ENCODE measurements at regions not wholly inside any gene's neighbourhood (a gene's known extent, or its start where the extent isn't known, plus 50 kb on each side); places are given as distances from the start of the nearest gene placed in this dataset.

DNA sequence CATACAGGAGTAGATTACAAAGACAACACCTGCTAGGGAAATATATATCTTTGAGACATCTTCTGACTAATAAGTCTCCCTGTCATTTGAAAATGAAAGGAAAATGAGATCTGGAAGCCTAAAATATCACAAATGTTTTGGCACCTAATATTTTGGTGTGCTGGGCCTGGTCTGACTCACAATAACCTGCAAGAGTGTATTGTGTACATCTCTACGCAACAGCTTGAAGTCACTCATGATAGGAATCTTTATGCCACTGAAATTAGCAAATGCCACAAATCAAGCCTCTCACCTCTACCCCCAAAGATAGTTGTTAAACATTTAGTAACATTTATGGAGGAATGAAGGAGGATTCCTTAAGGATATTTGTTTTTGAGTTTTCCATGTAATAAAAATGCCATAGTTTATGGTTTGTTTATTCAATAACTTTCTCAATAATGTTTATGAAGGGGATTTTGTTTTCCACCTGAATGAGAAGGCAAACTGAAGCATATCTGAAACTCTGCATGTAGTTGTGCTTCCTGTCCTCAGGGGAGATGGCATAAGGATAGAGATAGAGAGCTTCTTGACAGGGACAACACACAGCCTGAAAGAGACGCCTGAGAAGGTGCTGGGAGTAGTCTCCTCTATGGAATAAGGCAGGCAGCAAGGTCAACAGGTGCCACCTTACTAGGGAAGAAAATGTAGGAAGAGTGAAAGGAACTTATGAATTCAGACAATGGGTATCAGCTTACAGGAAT, 197.4 kb downstream of the AHR start:
- H3K9me3 Mint-ChIP-seq = no peaks in the 10 kb centered on the region
- peaks cover 4% of the 10 kb centered on the region for H3K27me3 Mint-ChIP-seq (ENCODE audit: low read depth)
- no peak overlapping the region for H3K4me3 Mint-ChIP-seq
- H3K27ac Mint-ChIP-seq = no peak overlapping the region
- no peaks in the 10 kb centered on the region for H3K36me3 Mint-ChIP-seq (ENCODE audit: low read depth)
- TF ChIP-seq, protein P1, sequence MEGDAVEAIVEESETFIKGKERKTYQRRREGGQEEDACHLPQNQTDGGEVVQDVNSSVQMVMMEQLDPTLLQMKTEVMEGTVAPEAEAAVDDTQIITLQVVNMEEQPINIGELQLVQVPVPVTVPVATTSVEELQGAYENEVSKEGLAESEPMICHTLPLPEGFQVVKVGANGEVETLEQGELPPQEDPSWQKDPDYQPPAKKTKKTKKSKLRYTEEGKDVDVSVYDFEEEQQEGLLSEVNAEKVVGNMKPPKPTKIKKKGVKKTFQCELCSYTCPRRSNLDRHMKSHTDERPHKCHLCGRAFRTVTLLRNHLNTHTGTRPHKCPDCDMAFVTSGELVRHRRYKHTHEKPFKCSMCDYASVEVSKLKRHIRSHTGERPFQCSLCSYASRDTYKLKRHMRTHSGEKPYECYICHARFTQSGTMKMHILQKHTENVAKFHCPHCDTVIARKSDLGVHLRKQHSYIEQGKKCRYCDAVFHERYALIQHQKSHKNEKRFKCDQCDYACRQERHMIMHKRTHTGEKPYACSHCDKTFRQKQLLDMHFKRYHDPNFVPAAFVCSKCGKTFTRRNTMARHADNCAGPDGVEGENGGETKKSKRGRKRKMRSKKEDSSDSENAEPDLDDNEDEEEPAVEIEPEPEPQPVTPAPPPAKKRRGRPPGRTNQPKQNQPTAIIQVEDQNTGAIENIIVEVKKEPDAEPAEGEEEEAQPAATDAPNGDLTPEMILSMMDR (IDR thresholded peaks at IDR 0.05; ENCODE audit: unreplicated experiment in 3 of 3) = no peak
- peaks cover 5% of the 10 kb centered on the region for H3K4me1 Mint-ChIP-seq

DNA sequence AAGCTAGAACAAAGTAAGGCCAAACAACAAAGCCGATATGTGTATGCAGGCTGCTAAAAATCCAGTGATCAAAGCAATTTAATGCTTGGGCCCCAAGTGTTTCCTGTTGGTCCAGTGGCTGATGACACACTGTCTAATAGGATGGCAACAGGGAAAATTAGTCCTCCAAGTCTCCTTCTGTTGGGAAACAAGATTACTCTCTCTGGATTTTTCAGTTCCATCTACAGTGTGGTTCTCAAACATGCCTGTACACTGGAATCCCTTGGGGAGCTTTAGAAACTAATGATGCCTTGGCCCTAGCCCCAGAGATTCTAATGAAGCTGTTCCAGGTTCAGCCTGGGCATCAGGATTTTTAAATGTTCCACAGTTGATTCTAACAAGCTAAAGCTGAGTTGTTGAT, 198.7 kb downstream of the AHR start:
- Mint-ChIP-seq H3K4me1 (peaks cover 11% of the 10 kb centered on the region), H3K9me3 (no peaks in the 10 kb centered on the region), H3K27ac (no peak overlapping the region), H3K36me3 (ENCODE audit: low read depth) (no peaks in the 10 kb centered on the region), H3K27me3 (ENCODE audit: low read depth) (peaks cover 4% of the 10 kb centered on the region), H3K4me3 (no peak overlapping the region)
- TF ChIP-seq, protein P1 (IDR thresholded peaks at IDR 0.05; ENCODE audit: unreplicated experiment in 3 of 3) = no peak

DNA sequence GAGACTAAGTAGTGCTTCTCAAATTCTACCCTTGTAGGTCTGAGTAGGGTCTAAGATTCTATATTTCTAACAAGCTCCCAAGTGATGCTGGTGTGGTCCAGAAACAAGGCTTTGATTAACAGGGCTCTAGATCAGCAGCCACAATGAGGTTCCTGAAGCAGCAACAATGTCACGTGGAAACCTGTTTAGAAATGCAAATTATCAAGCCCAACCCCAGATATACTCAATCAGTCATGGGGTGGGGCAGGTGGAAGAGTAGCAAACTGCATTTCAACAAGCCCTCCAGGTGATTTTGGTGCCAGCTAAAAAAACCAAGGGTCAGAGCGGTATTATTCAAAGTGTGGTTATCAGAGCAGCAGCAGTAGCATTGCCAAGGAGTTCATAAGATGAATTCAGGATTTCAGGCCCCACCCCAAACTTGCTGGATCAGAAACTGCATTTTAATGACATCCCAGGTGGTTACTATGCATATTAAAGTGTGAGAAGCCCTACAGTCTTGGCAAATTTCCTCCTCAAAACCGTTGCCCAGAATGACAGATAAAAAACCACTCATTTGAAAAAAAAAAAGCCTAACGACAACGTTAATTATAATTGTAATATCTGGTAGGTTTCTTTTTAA, 199.2 kb downstream of the AHR start:
- peaks cover 12% of the 10 kb centered on the region for H3K4me1 Mint-ChIP-seq
- H3K36me3 Mint-ChIP-seq (ENCODE audit: low read depth) = no peaks in the 10 kb centered on the region
- TF ChIP-seq, protein P1 (IDR thresholded peaks at IDR 0.05; ENCODE audit: unreplicated experiment in 3 of 3) = no peak

DNA sequence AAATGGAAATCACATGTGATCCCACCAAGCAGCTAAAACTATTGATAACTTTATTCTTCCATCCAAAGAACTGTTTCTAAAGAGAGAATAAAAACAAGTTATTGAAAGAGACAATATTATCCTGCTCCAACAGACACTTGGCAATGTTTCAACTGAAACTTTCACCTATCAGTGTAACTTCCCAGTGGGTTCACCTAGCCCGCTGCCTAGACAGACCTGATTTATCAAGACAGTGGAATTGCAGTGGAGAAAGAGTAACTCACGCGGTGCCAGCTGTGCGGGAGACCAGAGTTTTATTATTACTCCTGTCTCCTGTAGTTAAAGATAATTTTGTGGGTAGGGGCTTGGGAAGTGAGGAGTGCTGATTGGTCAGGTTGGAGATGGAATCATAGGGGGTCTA, 199.8 kb downstream of the AHR start:
- TF ChIP-seq, protein P1 (IDR thresholded peaks at IDR 0.05; ENCODE audit: unreplicated experiment in 3 of 3) = no peak
- no peak overlapping the region for H3K27ac Mint-ChIP-seq
- H3K36me3 Mint-ChIP-seq (ENCODE audit: low read depth) = no peaks in the 10 kb centered on the region
- peaks cover 4% of the 10 kb centered on the region for H3K27me3 Mint-ChIP-seq (ENCODE audit: low read depth)
- H3K4me1 Mint-ChIP-seq = peaks cover 12% of the 10 kb centered on the region
- H3K9me3 Mint-ChIP-seq = no peaks in the 10 kb centered on the region
- H3K4me3 Mint-ChIP-seq = no peak overlapping the region

More for the DNA sequence above, 199.2 kb downstream of the AHR start:
- Mint-ChIP-seq H3K27me3 (ENCODE audit: low read depth) (peaks cover 4% of the 10 kb centered on the region), H3K4me3 (no peak overlapping the region), H3K9me3 (no peaks in the 10 kb centered on the region), H3K27ac (no peak overlapping the region)

DNA sequence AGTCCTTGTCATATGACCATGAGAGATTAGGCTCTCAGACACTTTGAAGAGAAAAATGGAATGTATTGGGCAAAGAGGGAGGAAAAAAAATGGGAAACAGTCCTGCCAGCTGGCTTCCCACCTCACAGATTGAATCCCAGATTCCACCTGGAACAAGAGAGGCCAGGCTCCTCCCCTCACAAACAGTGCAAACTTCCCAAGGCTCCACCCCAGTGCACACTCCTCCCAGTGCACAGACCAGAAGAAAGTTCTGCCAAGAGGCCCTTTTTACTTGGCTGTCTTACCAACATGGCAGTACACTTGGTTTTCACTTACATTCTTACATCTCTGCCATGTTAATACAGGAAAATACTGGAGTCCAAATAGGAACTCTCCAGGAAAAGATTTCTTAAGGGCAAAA, 202.3 kb downstream of the AHR start:
- Mint-ChIP-seq H3K4me1 (peaks cover 12% of the 10 kb centered on the region), H3K9me3 (no peaks in the 10 kb centered on the region), H3K36me3 (ENCODE audit: low read depth) (no peaks in the 10 kb centered on the region), H3K27me3 (ENCODE audit: low read depth) (peaks cover 4% of the 10 kb centered on the region), H3K4me3 (no peak overlapping the region), H3K27ac (peak overlapping the region in 1 of 3 experiments; percentile 91)
- TF ChIP-seq, protein P1 (IDR thresholded peaks at IDR 0.05; ENCODE audit: unreplicated experiment in 3 of 3) = no peak

Measured in nephron (organoid).